ENCODE measurements at regions not wholly inside any gene's neighbourhood (a gene's known extent, or its start where the extent isn't known, plus 50 kb on each side); places are given as distances from the start of the nearest gene placed in this dataset.

- TF ChIP-seq, protein P1, sequence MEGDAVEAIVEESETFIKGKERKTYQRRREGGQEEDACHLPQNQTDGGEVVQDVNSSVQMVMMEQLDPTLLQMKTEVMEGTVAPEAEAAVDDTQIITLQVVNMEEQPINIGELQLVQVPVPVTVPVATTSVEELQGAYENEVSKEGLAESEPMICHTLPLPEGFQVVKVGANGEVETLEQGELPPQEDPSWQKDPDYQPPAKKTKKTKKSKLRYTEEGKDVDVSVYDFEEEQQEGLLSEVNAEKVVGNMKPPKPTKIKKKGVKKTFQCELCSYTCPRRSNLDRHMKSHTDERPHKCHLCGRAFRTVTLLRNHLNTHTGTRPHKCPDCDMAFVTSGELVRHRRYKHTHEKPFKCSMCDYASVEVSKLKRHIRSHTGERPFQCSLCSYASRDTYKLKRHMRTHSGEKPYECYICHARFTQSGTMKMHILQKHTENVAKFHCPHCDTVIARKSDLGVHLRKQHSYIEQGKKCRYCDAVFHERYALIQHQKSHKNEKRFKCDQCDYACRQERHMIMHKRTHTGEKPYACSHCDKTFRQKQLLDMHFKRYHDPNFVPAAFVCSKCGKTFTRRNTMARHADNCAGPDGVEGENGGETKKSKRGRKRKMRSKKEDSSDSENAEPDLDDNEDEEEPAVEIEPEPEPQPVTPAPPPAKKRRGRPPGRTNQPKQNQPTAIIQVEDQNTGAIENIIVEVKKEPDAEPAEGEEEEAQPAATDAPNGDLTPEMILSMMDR (IDR thresholded peaks at IDR 0.05), result no peak
- TF ChIP-seq POLR2A (IDR thresholded peaks at IDR 0.05), result no peak
- H3K9me3 ChIP-seq, result no peaks in the 10 kb centered on the region
- no peaks in the 10 kb centered on the region for H3K27me3 ChIP-seq
- H3K27ac ChIP-seq, result no peak overlapping the region
- no peaks in the 10 kb centered on the region for H3K4me1 ChIP-seq
- no peaks in the 10 kb centered on the region for H3K36me3 ChIP-seq
- DNase-seq, result no peak
- no peak overlapping the region for H3K4me3 ChIP-seq
- 50 to 58% methylated on average over 1 of the region's 1 CpG for WGBS, 2 donors
- intact Hi-C loops (cut with DNase I), result no loop called here
Measured at GRCh38 chr15:45762726-45763125, 127.9 kb downstream of the SQOR start.

DNA sequence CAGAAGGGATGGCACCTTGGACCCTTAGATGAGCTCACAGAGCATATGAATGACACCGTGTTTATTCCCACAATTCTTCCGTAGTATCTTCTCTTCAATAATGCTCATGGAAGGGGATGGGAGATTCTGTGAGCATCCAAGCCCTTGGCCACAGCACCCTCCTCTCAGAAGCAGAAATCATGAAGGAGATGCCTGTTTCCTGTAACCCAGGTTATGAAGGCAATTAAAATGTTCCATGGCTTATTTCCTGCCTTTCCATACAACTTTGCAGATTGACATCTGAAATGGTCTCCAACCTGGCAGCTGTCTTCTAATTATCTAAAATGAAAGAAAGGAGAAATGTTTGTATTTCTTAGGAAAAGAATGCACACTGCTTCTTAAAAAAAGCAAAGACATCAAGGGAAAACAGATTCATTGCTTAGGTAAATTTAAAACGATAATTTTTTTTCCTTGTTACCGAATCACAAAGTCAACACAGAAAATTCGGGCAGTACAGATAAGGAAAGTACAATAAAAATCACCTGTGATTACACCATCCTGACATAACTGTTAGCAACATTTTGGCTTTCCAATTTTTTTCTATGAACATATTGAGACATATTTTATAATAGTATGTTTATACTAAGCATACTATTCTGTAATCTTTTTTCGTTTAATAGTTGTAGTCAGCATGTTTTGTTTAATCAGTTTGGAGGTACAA, 128.5 kb downstream of the SQOR start:
- intact Hi-C loops (cut with DNase I), result no loop called here
- WGBS, 2 donors, result 68 to 71% methylated on average over 6 of the region's 6 CpGs

DNA sequence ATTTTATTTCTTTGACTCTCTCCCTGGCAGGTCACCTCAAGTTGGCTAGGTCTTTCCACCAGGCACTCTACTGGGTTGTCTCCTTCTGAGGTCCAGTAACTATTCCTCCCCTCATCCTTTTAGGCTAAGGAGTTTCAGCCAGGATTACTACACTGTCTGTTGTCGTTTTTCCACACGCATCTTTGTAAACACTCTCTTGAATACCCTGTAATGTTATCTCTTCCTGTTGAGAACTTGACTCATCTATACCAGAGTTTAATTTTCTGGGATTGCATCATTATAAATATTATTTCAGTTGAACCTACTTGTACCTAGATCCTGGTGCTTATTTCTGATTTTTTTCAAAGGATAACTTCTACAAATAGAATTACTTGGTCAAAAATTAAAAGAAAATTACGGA, 138.3 kb downstream of the SQOR start:
- H3K36me3 ChIP-seq, result no peaks in the 10 kb centered on the region
- DNase-seq, result no peak
- 33 to 56% methylated on average over 3 of the region's 3 CpGs for WGBS, 2 donors
- intact Hi-C loops (cut with DNase I), result no loop called here
- H3K27me3 ChIP-seq, result peaks cover 0 to 19% (median 0%) of the 10 kb centered on the region in 4 donors
- TF ChIP-seq POLR2A (IDR thresholded peaks at IDR 0.05), result no peak
- TF ChIP-seq, protein P1 (IDR thresholded peaks at IDR 0.05), result no peak
- no peaks in the 10 kb centered on the region for H3K9me3 ChIP-seq
- H3K4me1 ChIP-seq, result no peaks in the 10 kb centered on the region
- H3K27ac ChIP-seq, result no peak overlapping the region
- no peak overlapping the region for H3K4me3 ChIP-seq

More for the DNA sequence above, 128.5 kb downstream of the SQOR start:
- Histone ChIP-seq H3K9me3 (no peaks in the 10 kb centered on the region), H3K4me3 (no peak overlapping the region), H3K36me3 (no peaks in the 10 kb centered on the region), H3K27ac (no peak overlapping the region), H3K4me1 (no peaks in the 10 kb centered on the region), H3K27me3 (no peaks in the 10 kb centered on the region)
- no peak for DNase-seq
- no peak for TF ChIP-seq POLR2A (IDR thresholded peaks at IDR 0.05)
- TF ChIP-seq, protein P1 (IDR thresholded peaks at IDR 0.05), result no peak

GRCh38 chr15:45776772-45777171, 141.9 kb downstream of the SQOR start:
- intact Hi-C loops (cut with DNase I), result no loop called here
- peaks cover 0 to 39% (median 0%) of the 10 kb centered on the region in 4 donors for H3K27me3 ChIP-seq
- no peaks in the 10 kb centered on the region for H3K4me1 ChIP-seq
- H3K27ac ChIP-seq, result no peak overlapping the region
- no peak for TF ChIP-seq POLR2A (IDR thresholded peaks at IDR 0.05)
- TF ChIP-seq, protein P1 (IDR thresholded peaks at IDR 0.05), result no peak
- no peak for DNase-seq
- H3K4me3 ChIP-seq, result no peak overlapping the region
- no peaks in the 10 kb centered on the region for H3K9me3 ChIP-seq
- 54 to 55% methylated on average over 4 of the region's 4 CpGs for WGBS, 2 donors
- no peaks in the 10 kb centered on the region for H3K36me3 ChIP-seq

DNA sequence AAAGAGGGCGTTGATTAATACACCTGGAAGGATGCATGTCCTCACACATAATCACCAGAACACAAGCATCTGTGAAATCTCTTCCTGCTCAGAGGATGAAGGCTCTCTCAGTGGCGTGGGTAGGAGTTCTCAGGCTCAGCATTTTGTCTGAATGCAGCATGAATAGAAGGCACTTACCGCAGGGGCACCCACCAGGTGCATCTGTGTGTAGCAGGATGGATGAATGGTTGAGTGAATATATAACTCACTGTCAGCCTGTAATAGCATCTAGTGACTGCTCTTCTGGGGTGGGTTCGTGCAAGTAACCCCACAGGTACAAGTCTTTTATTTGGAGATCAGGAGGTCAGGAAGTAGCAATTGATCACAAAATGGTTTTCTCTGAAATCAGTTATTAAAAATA, 143.0 kb downstream of the SQOR start:
- no peaks in the 10 kb centered on the region for H3K4me1 ChIP-seq
- intact Hi-C loops (cut with DNase I), result no loop called here
- no peaks in the 10 kb centered on the region for H3K36me3 ChIP-seq
- WGBS, 2 donors, result 39% methylated on average over 4 of the region's 4 CpGs
- DNase-seq, result no peak
- no peak overlapping the region for H3K27ac ChIP-seq
- peaks cover 0 to 49% (median 0%) of the 10 kb centered on the region in 4 donors for H3K27me3 ChIP-seq
- H3K4me3 ChIP-seq, result no peak overlapping the region
- TF ChIP-seq POLR2A (IDR thresholded peaks at IDR 0.05), result no peak
- TF ChIP-seq, protein P1 (IDR thresholded peaks at IDR 0.05), result no peak
- no peaks in the 10 kb centered on the region for H3K9me3 ChIP-seq

All from esophagus squamous epithelium (tissue), 5 donors.